Heart right ventricle (tissue), 16 donors: ENCODE measurements at regions not wholly inside any gene's neighbourhood (a gene's known extent, or its start where the extent isn't known, plus 50 kb on each side); places are given as distances from the start of the nearest gene placed in this dataset.

Experiments
- ATAC-seq, 8 donors: fragments of 200-7000 bp; cut with Tn5 transposase; one replicate each; pipeline ENCODE4 v1.9.1; 2020; ENCODE audit warnings: mild to moderate bottlenecking in 8 of 8, moderate library complexity in 8 of 8, moderate number of reproducible peaks in 1 of 8
- DNase-seq, 2 donors: peaks; one replicate each; pipeline ENCODE4 v3.0.0-alpha.2; 2020
- H3K27ac ChIP-seq, 10 donors: fragments of 200-600 bp; sonication (generic) in 2 of 10; one replicate each; pipeline versions ENCODE4 v1.5.0 to v1.8.0; 2020 to 2022; ENCODE audit warnings: mild to moderate bottlenecking in 3 of 10
- H3K27me3 ChIP-seq, 7 donors: fragments of 200-600 bp; one replicate each; pipeline ENCODE4 v1.8.0; 2021 to 2022; ENCODE audit warnings: mild to moderate bottlenecking in 2 of 7
- H3K36me3 ChIP-seq, 9 donors: fragments of 200-600 bp; sonication (generic) in 1 of 9; one replicate each; pipeline versions ENCODE4 v1.5.0 to v1.8.0; 2020 to 2022; ENCODE audit warnings: mild to moderate bottlenecking in 2 of 9
- H3K4me1 ChIP-seq, 9 donors: fragments of 200-600 bp; sonication (generic) in 1 of 9; one replicate each; pipeline versions ENCODE4 v1.5.0 to v1.8.0; 2020 to 2022; ENCODE audit warnings: mild to moderate bottlenecking in 4 of 9
- H3K4me3 ChIP-seq, 10 donors: fragments of 200-600 bp; sonication (generic) in 2 of 10; one replicate each; pipeline versions ENCODE4 v1.5.0 to v1.8.0; 2020 to 2022; ENCODE audit warnings: mild to moderate bottlenecking in 7 of 10, moderate library complexity in 2 of 10
- H3K9me3 ChIP-seq, 11 donors: fragments of 200-600 bp in 10 of 11; sonication (generic) in 2 of 11; one replicate each; pipeline versions ENCODE4 v1.5.0 to v1.8.0; 2013 to 2022; ENCODE audit warnings: mild to moderate bottlenecking in 2 of 11, control low read depth in 1 of 11, moderate library complexity in 1 of 11
- WGBS, 2 donors: extraction: QIAGEN DNeasy Blood & Tissue Kit; methylation state at CpG; one replicate each; pipeline ENCODE4 v1.1.7; 2013; ENCODE audit warnings: inconsistent platforms in 1 of 2; 5-methylcytosine and 5-hydroxymethylcytosine counted together
- intact Hi-C, 10 donors: fragments of 100-400 bp; cut with DNase I; formaldehyde crosslinking; loops; one replicate each; pipeline versions ENCODE4 v1.11.1 to v1.14.2; 2022
- TF ChIP-seq, protein P1 (sequence below), 9 donors: fragments of 200-600 bp; sonication (generic) in 2 of 9; IDR thresholded peaks; one replicate each; pipeline versions ENCODE4 v1.5.0 to v1.8.0; 2021 to 2022; ENCODE audit warnings: antibody characterized with exemption in 9 of 9, mild to moderate bottlenecking in 5 of 9, moderate library complexity in 1 of 9
- donor health status: Arrhythmogenic right ventricular cardiomyopathy.
- donor health status: ischemic (EF 13 %, LVEDD 7.1; RV severe dilation, severe dysfunction).
- donor health status: healthy with polysubstance abuse.
- donor health status: DM: no; HTN: yes; CAD: no.
- donor health status: DM: no; HTN: no; CAD: no.
- donor health status: ischemic (EF 25% LVEDD 6.9; RV normal size, moderate dysfunction).
- donor health status: ischemic (EF 25% LVEDD 5.7; RV mildly dilated, moderate dysfunction).
- donor health status: healthy.
- donor health status: DM: yes; HTN: yes; CAD: no.
- donor health status: Ischemic cardiomyopathy.
- donor health status: ischemic (EF 35%, LVEDD 5.7; RV mildly dilated, moderate dysfunction).
- donor health status: nonischemic (EF 11% LVEDD 7.7; RV severe dilation, severe dysfunction).
- donor health status: DM: yes; HTN: yes; CAD: no.
- donor health status: PGD.
- donor health status: ischemic (EF 29% LVEDD 5.4; RV normal size, mild dysfunction).
- donor health status: nonischemic (EF 23%, LVEDD 6.1; RV moderate dilation, normal function).

DNA sequence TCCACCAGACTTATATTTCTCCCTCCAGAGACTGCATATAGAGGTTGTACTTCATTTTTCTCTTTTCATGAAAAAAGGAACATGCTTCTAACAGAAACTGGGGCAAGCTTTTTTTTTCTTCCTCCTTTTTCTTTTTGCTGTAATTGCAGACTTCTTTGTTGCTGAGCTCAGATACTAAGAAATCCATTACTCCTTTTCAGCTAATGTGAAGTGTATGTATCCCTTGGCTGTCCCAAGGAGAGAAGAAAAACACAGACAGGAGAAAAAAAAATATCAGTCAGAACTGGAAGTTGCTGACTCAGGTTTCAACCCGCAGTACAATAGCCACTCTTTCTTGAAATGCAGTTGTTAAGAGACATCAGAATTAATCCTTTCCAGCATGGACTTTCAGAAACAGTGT lies 1248.4 kb downstream of the LRFN5 start:
- Histone ChIP-seq H3K27ac (peak overlapping the region in 1 of 10 donors; percentile 52), H3K4me3 (no peak overlapping the region), H3K4me1 (no peaks in the 10 kb centered on the region), H3K36me3 (no peaks in the 10 kb centered on the region), H3K27me3 (no peaks in the 10 kb centered on the region), H3K9me3 (no peaks in the 10 kb centered on the region)
- intact Hi-C loops, result no loop called here
- no peak for ATAC-seq
- WGBS, 2 donors, result 20 to 39% methylated on average over 1 of the region's 1 CpG
- DNase-seq, result no peak
- TF ChIP-seq, protein P1, sequence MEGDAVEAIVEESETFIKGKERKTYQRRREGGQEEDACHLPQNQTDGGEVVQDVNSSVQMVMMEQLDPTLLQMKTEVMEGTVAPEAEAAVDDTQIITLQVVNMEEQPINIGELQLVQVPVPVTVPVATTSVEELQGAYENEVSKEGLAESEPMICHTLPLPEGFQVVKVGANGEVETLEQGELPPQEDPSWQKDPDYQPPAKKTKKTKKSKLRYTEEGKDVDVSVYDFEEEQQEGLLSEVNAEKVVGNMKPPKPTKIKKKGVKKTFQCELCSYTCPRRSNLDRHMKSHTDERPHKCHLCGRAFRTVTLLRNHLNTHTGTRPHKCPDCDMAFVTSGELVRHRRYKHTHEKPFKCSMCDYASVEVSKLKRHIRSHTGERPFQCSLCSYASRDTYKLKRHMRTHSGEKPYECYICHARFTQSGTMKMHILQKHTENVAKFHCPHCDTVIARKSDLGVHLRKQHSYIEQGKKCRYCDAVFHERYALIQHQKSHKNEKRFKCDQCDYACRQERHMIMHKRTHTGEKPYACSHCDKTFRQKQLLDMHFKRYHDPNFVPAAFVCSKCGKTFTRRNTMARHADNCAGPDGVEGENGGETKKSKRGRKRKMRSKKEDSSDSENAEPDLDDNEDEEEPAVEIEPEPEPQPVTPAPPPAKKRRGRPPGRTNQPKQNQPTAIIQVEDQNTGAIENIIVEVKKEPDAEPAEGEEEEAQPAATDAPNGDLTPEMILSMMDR (IDR thresholded peaks at IDR 0.05), result no peak

DNA sequence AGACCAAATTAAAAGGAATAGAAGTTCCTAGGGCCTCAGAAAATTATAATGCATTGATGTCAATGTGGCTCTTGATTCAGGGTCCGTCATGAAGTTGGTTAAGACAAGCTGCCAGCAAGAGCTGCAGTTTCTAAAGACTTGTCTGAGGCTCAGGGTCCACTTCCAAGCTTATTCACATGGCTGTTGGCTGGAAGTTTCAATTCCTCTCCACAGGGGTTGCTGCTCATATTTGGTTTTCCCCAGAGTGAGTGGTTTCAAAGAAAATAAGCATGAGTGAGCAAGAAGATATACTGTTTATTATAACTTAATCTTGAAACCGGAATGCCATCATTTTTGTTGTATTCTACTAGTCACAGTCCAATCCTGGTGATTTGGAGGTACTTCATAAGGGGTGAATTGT lies 1247.4 kb downstream of the LRFN5 start:
- H3K4me1 ChIP-seq, result no peaks in the 10 kb centered on the region
- H3K27me3 ChIP-seq, result no peaks in the 10 kb centered on the region
- no peaks in the 10 kb centered on the region for H3K9me3 ChIP-seq
- 68 to 75% methylated on average over 2 of the region's 2 CpGs for WGBS, 2 donors
- no peaks in the 10 kb centered on the region for H3K36me3 ChIP-seq
- no peak for DNase-seq
- TF ChIP-seq, protein P1 (IDR thresholded peaks at IDR 0.05), result no peak
- intact Hi-C loops, result no loop called here
- ATAC-seq, result no peak
- no peak overlapping the region for H3K4me3 ChIP-seq
- H3K27ac ChIP-seq, result peak overlapping the region in 1 of 10 donors; percentile 52

DNA sequence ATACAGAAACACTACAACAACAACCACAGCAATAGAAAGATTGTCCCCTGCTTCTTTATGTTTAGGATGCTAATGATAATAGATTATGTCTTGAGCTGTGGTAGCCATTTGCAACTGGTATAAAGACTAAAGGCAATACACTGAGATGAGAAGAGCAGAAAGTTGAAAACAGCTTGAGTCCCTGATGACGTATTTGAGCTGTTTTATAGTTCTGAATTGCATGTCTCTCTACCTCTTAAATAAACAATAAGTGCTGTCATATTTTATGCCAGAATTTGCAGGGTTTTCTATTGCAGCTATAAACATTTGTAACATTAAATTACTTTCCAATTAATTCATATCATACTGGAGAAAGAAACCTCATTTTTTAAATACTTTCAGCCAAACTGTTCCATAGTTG lies 1242.0 kb downstream of the LRFN5 start:
- TF ChIP-seq, protein P1 (IDR thresholded peaks at IDR 0.05), result no peak
- H3K4me3 ChIP-seq, result no peak overlapping the region
- no peak overlapping the region for H3K27ac ChIP-seq
- intact Hi-C loops, result no loop called here
- H3K4me1 ChIP-seq, result no peaks in the 10 kb centered on the region
- H3K27me3 ChIP-seq, result no peaks in the 10 kb centered on the region
- no peaks in the 10 kb centered on the region for H3K36me3 ChIP-seq
- 61 to 68% methylated on average over 1 of the region's 1 CpG for WGBS, 2 donors
- peaks cover 0 to 8% (median 0%) of the 10 kb centered on the region in 11 donors for H3K9me3 ChIP-seq
- DNase-seq (no peak), ATAC-seq (no peak)

DNA sequence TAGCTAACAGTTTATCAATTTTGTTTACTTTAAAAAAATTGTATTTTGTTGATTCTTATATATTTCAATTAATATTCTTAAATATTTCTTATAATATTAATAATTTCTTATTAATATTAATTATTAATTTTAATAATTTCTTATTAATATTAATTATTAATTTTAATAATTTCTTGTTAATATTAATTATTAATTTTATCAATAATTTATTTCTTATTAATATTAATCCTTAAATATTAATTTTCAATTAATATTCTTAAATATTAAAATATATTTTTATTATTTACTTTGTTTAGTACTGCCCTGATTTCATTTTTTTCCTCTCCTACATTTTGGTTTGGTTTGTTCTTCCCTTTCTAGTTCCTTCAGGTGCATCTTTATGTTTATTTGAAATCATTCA lies 1208.1 kb downstream of the LRFN5 start:
- Histone ChIP-seq H3K4me3 (no peak overlapping the region), H3K27ac (no peak overlapping the region), H3K27me3 (no peaks in the 10 kb centered on the region), H3K4me1 (no peaks in the 10 kb centered on the region), H3K36me3 (no peaks in the 10 kb centered on the region), H3K9me3 (peaks cover 0 to 12% (median 0%) of the 10 kb centered on the region in 11 donors)
- no peak for DNase-seq
- intact Hi-C loops, result no loop called here
- no peak for ATAC-seq
- TF ChIP-seq, protein P1 (IDR thresholded peaks at IDR 0.05), result no peak

DNA sequence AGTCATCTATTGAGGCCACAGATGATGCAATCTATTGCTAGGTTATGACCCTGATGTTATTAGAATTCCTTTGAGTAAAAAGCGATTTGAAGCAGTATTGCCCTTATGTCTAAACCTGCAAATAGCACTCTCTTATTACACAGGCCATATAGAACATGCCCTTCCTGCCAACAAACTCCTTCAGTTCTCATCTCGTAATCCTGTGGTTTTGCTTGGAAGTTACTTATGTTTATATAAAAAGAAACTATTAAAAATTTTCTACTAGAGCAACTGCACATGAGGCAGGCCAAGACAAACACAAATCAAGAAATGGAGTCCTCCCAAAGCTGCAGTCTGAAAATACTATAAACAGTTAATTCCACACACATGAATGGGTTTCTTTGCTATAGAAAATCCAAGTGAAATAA lies 1200.2 kb downstream of the LRFN5 start:
- H3K9me3 ChIP-seq, result no peaks in the 10 kb centered on the region
- no peak overlapping the region for H3K4me3 ChIP-seq
- WGBS, 2 donors, result 52 to 62% methylated on average over 2 of the region's 2 CpGs
- no peaks in the 10 kb centered on the region for H3K36me3 ChIP-seq
- intact Hi-C loops, result no loop called here
- TF ChIP-seq, protein P1 (IDR thresholded peaks at IDR 0.05), result no peak
- no peak overlapping the region for H3K27ac ChIP-seq
- H3K27me3 ChIP-seq, result no peaks in the 10 kb centered on the region
- no peaks in the 10 kb centered on the region for H3K4me1 ChIP-seq
- no peak for DNase-seq
- no peak for ATAC-seq
